ENCODE measurements at regions not wholly inside any gene's neighbourhood (a gene's known extent, or its start where the extent isn't known, plus 50 kb on each side); places are given as distances from the start of the nearest gene placed in this dataset.

GRCh38 chrX:149302705-149303104 is 202.4 kb downstream of the IDS start:
- no peak for TF ChIP-seq CTCF (IDR thresholded peaks at IDR 0.05; ENCODE audit: low read depth, low read length)
- CTCF ChIA-PET: no interaction called here
- POLR2A ChIA-PET: no interaction called here
- no peak for DNase-seq (ENCODE audit: low read depth, low spot score)
- Histone ChIP-seq H3K4me3 (ENCODE audit: low read depth, low read length) (no peak overlapping the region), H3K27me3 (ENCODE audit: control insufficient read depth, insufficient read depth, low read length) (no peaks in the 10 kb centered on the region), H3K27ac (ENCODE audit: low read depth, low read length) (no peak overlapping the region), H3K9me3 (ENCODE audit: control insufficient read depth, insufficient read depth, low read length) (no peaks in the 10 kb centered on the region)

- H3K4me3 ChIP-seq (ENCODE audit: low read depth, low read length): no peak overlapping the region
- H3K27ac ChIP-seq (ENCODE audit: low read depth, low read length): no peak overlapping the region
- no peaks in the 10 kb centered on the region for H3K27me3 ChIP-seq (ENCODE audit: control insufficient read depth, insufficient read depth, low read length)
- no peak for DNase-seq (ENCODE audit: low read depth, low spot score)
- ChIA-PET POLR2A (no interaction called here), CTCF (no interaction called here)
- no peak for TF ChIP-seq CTCF (IDR thresholded peaks at IDR 0.05; ENCODE audit: low read depth, low read length)
- H3K9me3 ChIP-seq (ENCODE audit: control insufficient read depth, insufficient read depth, low read length): no peaks in the 10 kb centered on the region
These were observed 207.0 kb downstream of the IDS start for GRCh38 chrX:149298111-149298510.

GRCh38 chrX:149296092-149296491 is 209.0 kb downstream of the IDS start:
- H3K4me3 ChIP-seq (ENCODE audit: low read depth, low read length): no peak overlapping the region
- no peaks in the 10 kb centered on the region for H3K9me3 ChIP-seq (ENCODE audit: control insufficient read depth, insufficient read depth, low read length)
- no peak for TF ChIP-seq CTCF (IDR thresholded peaks at IDR 0.05; ENCODE audit: low read depth, low read length)
- DNase-seq (ENCODE audit: low read depth, low spot score): no peak
- no peaks in the 10 kb centered on the region for H3K27me3 ChIP-seq (ENCODE audit: control insufficient read depth, insufficient read depth, low read length)
- ChIA-PET POLR2A (no interaction called here), CTCF (interaction anchor here (1.4 kb wide), 1 partner anchor 9 kb away, joined by 6 read pairs; no protein-coding TSS in a partner anchor)
- H3K27ac ChIP-seq (ENCODE audit: low read depth, low read length): no peak overlapping the region

- peak; percentile 1 for DNase-seq (ENCODE audit: low read depth, low spot score)
- POLR2A ChIA-PET: no interaction called here
- peak; percentile 56 for TF ChIP-seq CTCF (IDR thresholded peaks at IDR 0.05; ENCODE audit: low read depth, low read length)
These were observed 218.2 kb downstream of the IDS start for GRCh38 chrX:149286940-149287349.

DNA sequence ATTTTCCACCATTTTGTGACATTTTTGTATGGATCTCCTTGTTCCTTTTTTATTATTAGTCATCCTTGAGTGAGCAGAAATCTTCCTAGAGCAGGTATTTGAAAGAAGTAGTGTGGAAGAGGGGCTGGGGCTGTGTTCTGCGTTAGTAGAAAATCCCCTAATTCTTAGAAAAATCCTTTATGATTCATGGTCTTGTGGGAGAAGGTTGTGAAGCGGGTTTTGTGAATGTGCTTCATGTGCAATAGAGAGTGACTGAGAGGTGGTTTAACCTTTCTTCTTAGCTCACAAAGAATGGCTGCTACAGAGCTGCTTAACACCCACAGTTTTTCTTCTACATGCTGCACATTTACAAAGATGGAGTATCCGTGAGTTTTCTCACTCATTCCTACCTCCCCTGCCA is 220.5 kb downstream of the IDS start:
- CTCF ChIA-PET: interaction anchor here (1.6 kb wide), 1 partner anchor 1235 kb away, joined by 3 read pairs; no protein-coding TSS in a partner anchor
- TF ChIP-seq CTCF (IDR thresholded peaks at IDR 0.05; ENCODE audit: low read depth, low read length): no peak

More at GRCh38 chrX:149286940-149287349, 218.2 kb downstream of the IDS start:
- Histone ChIP-seq H3K27ac (ENCODE audit: low read depth, low read length) (no peak overlapping the region), H3K27me3 (ENCODE audit: control insufficient read depth, insufficient read depth, low read length) (no peaks in the 10 kb centered on the region), H3K9me3 (ENCODE audit: control insufficient read depth, insufficient read depth, low read length) (no peaks in the 10 kb centered on the region), H3K4me3 (ENCODE audit: low read depth, low read length) (no peak overlapping the region)
- CTCF ChIA-PET: interaction anchor here (0.7 to 1.7 kb wide), 11 partner anchors 9 to 1241 kb away, joined by 3 to 8 read pairs (median 4); no protein-coding TSS in a partner anchor

More for the DNA sequence above, 220.5 kb downstream of the IDS start:
- Histone ChIP-seq H3K9me3 (ENCODE audit: control insufficient read depth, insufficient read depth, low read length) (no peaks in the 10 kb centered on the region), H3K27me3 (ENCODE audit: control insufficient read depth, insufficient read depth, low read length) (no peaks in the 10 kb centered on the region), H3K4me3 (ENCODE audit: low read depth, low read length) (no peak overlapping the region), H3K27ac (ENCODE audit: low read depth, low read length) (no peak overlapping the region)
- DNase-seq (ENCODE audit: low read depth, low spot score): no peak
- POLR2A ChIA-PET: no interaction called here

Measured in AG04450 (cell line).